ENCODE measurements at regions not wholly inside any gene's neighbourhood (a gene's known extent, or its start where the extent isn't known, plus 50 kb on each side); places are given as distances from the start of the nearest gene placed in this dataset.

DNA sequence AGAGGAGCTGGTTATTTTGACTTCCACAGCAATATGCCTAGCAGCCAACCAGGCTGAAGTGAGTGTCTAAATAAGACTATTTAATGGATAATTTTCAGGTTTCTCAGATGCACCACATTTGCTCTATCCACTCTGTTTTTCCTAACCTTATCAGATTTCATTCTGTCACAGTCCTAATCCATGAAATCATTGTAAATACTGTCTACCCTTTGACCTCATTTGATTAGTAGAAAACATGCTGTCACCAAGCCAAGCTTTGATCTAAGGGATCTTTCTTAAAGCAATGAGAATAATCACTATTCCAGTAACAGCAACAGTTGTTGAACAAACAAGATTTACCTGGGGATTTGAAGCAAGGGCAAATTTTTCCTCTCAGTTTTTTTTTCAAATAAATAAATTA is 595.6 kb downstream of the LTN1 start:
- TF ChIP-seq CTCF (IDR thresholded peaks at IDR 0.05; ENCODE audit: poor library complexity) (no peak), EZH2 (IDR thresholded peaks at IDR 0.05; ENCODE audit: borderline replicate concordance) (no peak), EZH2phosphoT487 (IDR thresholded peaks at IDR 0.05; ENCODE audit: low read depth, severe bottlenecking, unreplicated experiment) (no peak)
